ENCODE measurements at regions not wholly inside any gene's neighbourhood (a gene's known extent, or its start where the extent isn't known, plus 50 kb on each side); places are given as distances from the start of the nearest gene placed in this dataset.

DNA sequence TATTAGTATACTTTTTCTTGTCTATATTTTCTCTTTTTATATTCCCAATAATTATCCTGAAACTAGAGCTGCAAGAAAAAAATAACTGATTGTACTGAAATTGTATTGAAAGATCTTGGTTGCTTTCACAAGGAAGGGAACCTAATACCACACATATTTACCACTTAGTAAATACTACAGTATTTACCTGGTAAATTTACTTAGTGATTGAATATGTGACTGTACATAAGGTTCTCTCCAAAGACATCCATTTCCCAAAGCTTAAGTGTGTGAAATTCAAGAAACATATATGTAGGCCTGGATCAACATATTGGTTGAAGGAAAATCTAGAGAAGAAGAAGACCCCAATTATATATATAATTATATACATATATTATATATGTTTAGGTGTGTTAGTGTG, 1272.7 kb downstream of the C4orf33 start:
- Histone ChIP-seq H3K4me3 (ENCODE audit: low read depth, low read length) (no peak overlapping the region), H3K27ac (ENCODE audit: low read depth, low read length) (no peak overlapping the region), H3K27me3 (ENCODE audit: control insufficient read depth, insufficient read depth, low read length) (no peaks in the 10 kb centered on the region), H3K9me3 (ENCODE audit: control insufficient read depth, insufficient read depth, low read length) (no peaks in the 10 kb centered on the region), H3K36me3 (ENCODE audit: control insufficient read depth, insufficient read depth, low read length) (no peaks in the 10 kb centered on the region), H3K4me1 (ENCODE audit: control insufficient read depth, insufficient read depth, low read length) (no peaks in the 10 kb centered on the region)
- DNase-seq (ENCODE audit: low read depth in 4 of 6, low spot score in 6 of 6), result no peak

DNA sequence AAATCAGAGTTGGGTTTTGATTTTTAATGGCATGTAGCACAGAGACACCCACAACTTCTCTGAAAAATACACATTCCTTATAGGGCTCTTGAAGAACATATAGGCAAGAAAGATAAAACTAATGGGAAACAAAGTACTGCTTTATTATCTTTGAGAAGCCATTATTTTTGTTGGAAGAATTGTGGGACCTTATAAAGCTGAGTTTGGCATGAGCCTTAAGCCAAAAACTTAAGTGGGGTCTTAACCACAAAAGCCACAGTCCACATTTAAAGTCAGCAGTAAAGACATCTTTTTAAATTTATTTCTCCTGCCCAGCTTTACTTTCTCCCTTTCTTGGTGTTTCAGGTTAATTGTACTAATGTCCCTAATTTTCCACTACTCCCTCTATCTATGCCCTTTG, 1297.3 kb downstream of the C4orf33 start:
- Histone ChIP-seq H3K4me1 (ENCODE audit: control insufficient read depth, insufficient read depth, low read length) (no peaks in the 10 kb centered on the region), H3K27me3 (ENCODE audit: control insufficient read depth, insufficient read depth, low read length) (no peaks in the 10 kb centered on the region), H3K9me3 (ENCODE audit: control insufficient read depth, insufficient read depth, low read length) (no peaks in the 10 kb centered on the region), H3K4me3 (ENCODE audit: low read depth, low read length) (no peak overlapping the region), H3K27ac (ENCODE audit: low read depth, low read length) (no peak overlapping the region), H3K36me3 (ENCODE audit: control insufficient read depth, insufficient read depth, low read length) (no peaks in the 10 kb centered on the region)
- DNase-seq (ENCODE audit: low read depth in 4 of 6, low spot score in 6 of 6), result no peak

DNA sequence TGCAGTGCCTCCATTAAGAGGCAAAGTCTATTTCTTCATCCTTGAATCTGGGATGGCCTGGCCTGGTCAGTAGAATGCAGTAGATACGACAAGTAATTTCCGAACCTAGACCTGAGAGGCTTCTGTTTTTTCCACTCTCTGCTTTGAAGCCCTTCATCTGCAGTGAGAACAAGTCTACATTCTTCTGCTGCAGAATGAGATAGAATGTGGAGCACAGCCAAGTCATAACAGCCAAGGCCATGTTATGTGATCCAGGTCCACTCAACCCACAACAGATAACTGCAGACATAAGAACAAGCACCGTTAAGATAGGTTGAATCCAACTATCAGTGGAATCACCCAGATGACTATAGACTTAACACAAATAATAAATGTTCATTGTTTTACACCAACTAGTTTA, 1297.7 kb downstream of the C4orf33 start:
- no peaks in the 10 kb centered on the region for H3K4me1 ChIP-seq (ENCODE audit: control insufficient read depth, insufficient read depth, low read length)
- no peak for DNase-seq (ENCODE audit: low read depth in 4 of 6, low spot score in 6 of 6)
- no peaks in the 10 kb centered on the region for H3K36me3 ChIP-seq (ENCODE audit: control insufficient read depth, insufficient read depth, low read length)
- H3K27me3 ChIP-seq (ENCODE audit: control insufficient read depth, insufficient read depth, low read length), result no peaks in the 10 kb centered on the region
- no peak overlapping the region for H3K27ac ChIP-seq (ENCODE audit: low read depth, low read length)
- H3K9me3 ChIP-seq (ENCODE audit: control insufficient read depth, insufficient read depth, low read length), result no peaks in the 10 kb centered on the region
- H3K4me3 ChIP-seq (ENCODE audit: low read depth, low read length), result no peak overlapping the region
- WGBS (ENCODE audit: insufficient coverage), result 82% methylated on average over 2 of the region's 3 CpGs

DNA sequence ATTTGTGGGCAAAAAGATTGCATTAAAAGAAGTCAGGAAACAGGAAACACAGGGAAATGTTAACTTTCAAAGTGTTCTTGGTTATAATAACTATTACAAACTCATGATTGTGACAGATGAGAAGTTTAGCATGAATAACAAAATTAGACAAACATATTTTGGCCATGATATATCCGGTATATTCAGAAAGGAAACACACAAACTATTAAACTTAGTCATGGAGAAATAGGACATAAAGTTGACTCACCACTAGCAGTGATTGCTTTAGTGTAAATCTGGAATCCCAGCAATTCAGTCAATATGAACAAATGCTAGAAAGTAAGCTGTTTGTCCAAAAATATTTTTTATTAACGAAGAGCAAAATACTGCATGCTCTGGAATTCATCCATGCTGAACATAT, 1299.9 kb downstream of the C4orf33 start:
- no peaks in the 10 kb centered on the region for H3K9me3 ChIP-seq (ENCODE audit: control insufficient read depth, insufficient read depth, low read length)
- WGBS (ENCODE audit: insufficient coverage), result no CpG with 5 or more reads among the region's 2 CpGs
- H3K4me3 ChIP-seq (ENCODE audit: low read depth, low read length), result no peak overlapping the region
- no peaks in the 10 kb centered on the region for H3K36me3 ChIP-seq (ENCODE audit: control insufficient read depth, insufficient read depth, low read length)
- no peak overlapping the region for H3K27ac ChIP-seq (ENCODE audit: low read depth, low read length)
- H3K27me3 ChIP-seq (ENCODE audit: control insufficient read depth, insufficient read depth, low read length), result no peaks in the 10 kb centered on the region
- DNase-seq (ENCODE audit: low read depth in 4 of 6, low spot score in 6 of 6), result no peak
- H3K4me1 ChIP-seq (ENCODE audit: control insufficient read depth, insufficient read depth, low read length), result no peaks in the 10 kb centered on the region

DNA sequence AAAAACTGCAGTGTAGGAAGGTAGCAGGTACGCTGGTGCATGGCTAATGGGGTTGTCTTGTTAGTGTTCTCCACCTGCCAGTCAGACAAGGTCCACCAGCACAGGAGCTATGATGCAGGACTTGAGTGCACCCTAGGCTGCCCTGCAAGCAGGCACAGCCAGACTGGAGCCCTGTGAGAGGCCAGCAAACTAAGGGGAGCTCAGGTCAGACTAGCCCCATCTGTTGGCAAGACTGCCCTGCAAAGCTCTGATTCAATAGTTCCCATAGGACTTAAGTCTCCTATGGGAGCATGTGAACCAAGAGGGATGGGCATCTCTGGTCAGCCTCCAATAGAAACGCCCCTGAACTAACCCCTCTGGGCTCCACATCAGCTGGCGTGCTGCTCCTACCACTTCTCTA, 1307.3 kb downstream of the C4orf33 start:
- WGBS (ENCODE audit: insufficient coverage), result 56% methylated on average over 3 of the region's 3 CpGs
- no peaks in the 10 kb centered on the region for H3K27me3 ChIP-seq (ENCODE audit: control insufficient read depth, insufficient read depth, low read length)
- H3K4me1 ChIP-seq (ENCODE audit: control insufficient read depth, insufficient read depth, low read length), result no peaks in the 10 kb centered on the region
- H3K36me3 ChIP-seq (ENCODE audit: control insufficient read depth, insufficient read depth, low read length), result no peaks in the 10 kb centered on the region
- no peak overlapping the region for H3K4me3 ChIP-seq (ENCODE audit: low read depth, low read length)
- DNase-seq (ENCODE audit: low read depth in 4 of 6, low spot score in 6 of 6), result no peak
- no peaks in the 10 kb centered on the region for H3K9me3 ChIP-seq (ENCODE audit: control insufficient read depth, insufficient read depth, low read length)
- no peak overlapping the region for H3K27ac ChIP-seq (ENCODE audit: low read depth, low read length)

DNA sequence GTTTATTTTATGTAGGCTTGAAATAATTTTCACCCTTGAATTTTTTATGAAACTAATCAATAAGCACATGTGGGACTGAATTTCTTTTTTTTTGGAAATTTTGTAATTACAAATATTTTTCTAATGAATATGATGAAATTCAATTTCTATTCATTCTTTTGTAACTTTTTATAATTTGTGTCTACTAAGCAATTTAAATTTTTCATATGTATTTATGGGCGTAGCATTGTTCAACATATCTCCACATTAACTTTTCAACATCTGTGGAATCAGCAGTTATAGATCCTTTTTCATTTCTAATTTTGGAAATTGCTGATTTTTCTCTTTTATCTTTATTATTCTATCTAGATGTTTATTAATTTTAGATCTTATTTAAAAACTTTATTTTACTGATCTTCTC, 1320.3 kb downstream of the C4orf33 start:
- Histone ChIP-seq H3K36me3 (ENCODE audit: control insufficient read depth, insufficient read depth, low read length) (no peaks in the 10 kb centered on the region), H3K27me3 (ENCODE audit: control insufficient read depth, insufficient read depth, low read length) (no peaks in the 10 kb centered on the region), H3K4me1 (ENCODE audit: control insufficient read depth, insufficient read depth, low read length) (no peaks in the 10 kb centered on the region), H3K9me3 (ENCODE audit: control insufficient read depth, insufficient read depth, low read length) (no peaks in the 10 kb centered on the region), H3K27ac (ENCODE audit: low read depth, low read length) (no peak overlapping the region), H3K4me3 (ENCODE audit: low read depth, low read length) (no peak overlapping the region)
- DNase-seq (ENCODE audit: low read depth in 4 of 6, low spot score in 6 of 6), result no peak
- no CpG with 5 or more reads among the region's 1 CpG for WGBS (ENCODE audit: insufficient coverage)

DNA sequence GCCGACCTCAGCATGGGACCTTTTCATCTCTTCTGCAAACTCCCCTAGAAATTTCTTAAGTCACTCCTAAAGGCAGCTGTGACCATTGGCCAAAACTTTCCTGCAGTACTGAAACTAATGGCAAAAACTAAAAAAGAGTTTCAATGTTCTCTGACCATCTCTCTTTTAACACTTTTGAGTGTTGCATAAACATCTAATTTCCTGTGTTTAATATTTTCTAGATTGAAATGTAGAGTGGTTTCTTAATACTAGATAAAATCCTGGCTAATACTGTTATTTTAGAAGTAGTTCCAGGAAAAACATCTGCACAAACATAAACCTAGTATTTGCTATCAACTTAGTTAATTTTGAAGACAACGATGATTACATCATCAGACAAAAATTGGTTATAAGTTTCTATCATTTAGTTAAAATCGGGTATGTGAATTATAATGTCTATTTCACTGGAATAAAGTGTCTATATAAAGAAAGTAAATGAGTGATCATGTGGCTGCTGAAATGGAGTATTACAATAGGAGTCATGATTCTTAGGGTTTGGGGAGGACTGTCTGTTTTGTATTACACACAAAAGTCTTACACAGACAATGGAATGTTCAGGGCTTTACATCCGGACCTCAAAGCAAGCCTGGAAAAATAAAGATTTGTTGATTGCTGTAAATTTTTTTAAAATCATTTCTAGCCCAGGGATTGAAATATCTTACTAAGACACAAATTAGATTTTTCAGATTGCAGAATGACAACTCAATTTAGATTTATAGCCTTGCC, 1323.4 kb downstream of the C4orf33 start:
- Histone ChIP-seq H3K36me3 (ENCODE audit: control insufficient read depth, insufficient read depth, low read length) (no peaks in the 10 kb centered on the region), H3K4me1 (ENCODE audit: control insufficient read depth, insufficient read depth, low read length) (no peaks in the 10 kb centered on the region), H3K27me3 (ENCODE audit: control insufficient read depth, insufficient read depth, low read length) (no peaks in the 10 kb centered on the region), H3K9me3 (ENCODE audit: control insufficient read depth, insufficient read depth, low read length) (no peaks in the 10 kb centered on the region), H3K4me3 (ENCODE audit: low read depth, low read length) (no peak overlapping the region), H3K27ac (ENCODE audit: low read depth, low read length) (no peak overlapping the region)
- WGBS (ENCODE audit: insufficient coverage), result no CpG with 5 or more reads among the region's 4 CpGs
- DNase-seq (ENCODE audit: low read depth in 4 of 6, low spot score in 6 of 6), result no peak

DNA sequence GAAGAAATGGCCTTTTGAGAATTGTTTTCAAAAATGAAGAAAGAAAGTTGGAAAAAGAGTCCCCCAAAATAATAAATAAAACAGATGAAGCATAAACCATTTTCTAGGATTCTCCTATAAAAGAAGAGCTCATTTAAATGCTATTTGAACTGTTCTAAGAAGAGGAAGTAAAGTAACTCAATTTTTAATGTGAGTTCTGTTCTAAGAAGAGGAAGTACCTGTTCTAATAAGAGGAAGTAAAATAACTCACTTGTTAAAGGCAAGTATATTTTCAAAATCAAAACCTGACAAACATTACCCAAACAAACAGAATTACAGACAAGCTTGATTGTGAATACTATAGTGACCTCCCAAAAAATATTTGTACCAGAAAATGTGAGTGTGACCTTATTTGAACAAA, 1326.3 kb downstream of the C4orf33 start:
- no peak overlapping the region for H3K27ac ChIP-seq (ENCODE audit: low read depth, low read length)
- no peaks in the 10 kb centered on the region for H3K9me3 ChIP-seq (ENCODE audit: control insufficient read depth, insufficient read depth, low read length)
- no peak overlapping the region for H3K4me3 ChIP-seq (ENCODE audit: low read depth, low read length)
- no peaks in the 10 kb centered on the region for H3K4me1 ChIP-seq (ENCODE audit: control insufficient read depth, insufficient read depth, low read length)
- H3K27me3 ChIP-seq (ENCODE audit: control insufficient read depth, insufficient read depth, low read length), result no peaks in the 10 kb centered on the region
- no peak for DNase-seq (ENCODE audit: low read depth in 4 of 6, low spot score in 6 of 6)
- no peaks in the 10 kb centered on the region for H3K36me3 ChIP-seq (ENCODE audit: control insufficient read depth, insufficient read depth, low read length)

DNA sequence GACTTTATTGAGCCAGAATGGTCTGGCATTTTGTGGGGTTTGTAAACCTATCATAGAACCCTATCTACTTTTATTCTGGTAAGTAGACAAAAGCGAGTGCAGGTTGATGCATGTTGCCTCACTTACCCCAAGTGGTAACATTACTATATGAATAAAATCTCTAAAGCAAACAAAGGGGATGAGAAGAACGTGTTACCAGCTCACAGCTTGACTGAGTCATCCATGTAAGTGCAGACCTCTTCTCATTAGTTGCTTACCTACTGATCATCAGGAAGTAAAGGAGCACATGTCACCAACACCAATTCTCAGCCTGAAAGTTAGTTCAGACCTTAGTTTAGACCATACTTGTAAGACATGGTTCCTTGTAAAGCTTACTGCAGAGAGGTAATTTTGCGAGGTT, 1328.3 kb downstream of the C4orf33 start:
- Histone ChIP-seq H3K36me3 (ENCODE audit: control insufficient read depth, insufficient read depth, low read length) (no peaks in the 10 kb centered on the region), H3K27ac (ENCODE audit: low read depth, low read length) (no peak overlapping the region), H3K4me1 (ENCODE audit: control insufficient read depth, insufficient read depth, low read length) (no peaks in the 10 kb centered on the region), H3K9me3 (ENCODE audit: control insufficient read depth, insufficient read depth, low read length) (no peaks in the 10 kb centered on the region), H3K4me3 (ENCODE audit: low read depth, low read length) (no peak overlapping the region), H3K27me3 (ENCODE audit: control insufficient read depth, insufficient read depth, low read length) (no peaks in the 10 kb centered on the region)
- no peak for DNase-seq (ENCODE audit: low read depth in 4 of 6, low spot score in 6 of 6)
- 60% methylated on average over 1 of the region's 3 CpGs for WGBS (ENCODE audit: insufficient coverage)

DNA sequence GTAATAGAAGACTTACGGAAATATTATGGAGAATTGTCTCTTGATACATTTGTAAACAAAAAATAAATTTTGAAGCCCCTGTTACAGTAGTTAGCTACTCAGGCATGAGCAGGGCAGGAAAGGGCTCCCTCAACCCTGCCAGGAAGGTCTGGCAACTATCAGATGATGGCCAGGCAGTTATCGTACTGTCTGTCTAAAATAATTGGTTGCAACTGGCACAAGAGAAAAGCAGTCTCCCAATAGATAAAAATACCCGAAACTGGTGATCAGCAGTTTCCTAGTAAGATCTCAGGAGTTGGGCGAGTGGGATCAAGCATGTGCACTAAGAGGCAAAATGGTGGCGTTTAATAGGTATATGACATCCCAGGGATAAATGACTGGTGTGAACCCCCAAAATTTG, 1336.3 kb downstream of the C4orf33 start:
- Histone ChIP-seq H3K36me3 (ENCODE audit: control insufficient read depth, insufficient read depth, low read length) (no peaks in the 10 kb centered on the region), H3K27me3 (ENCODE audit: control insufficient read depth, insufficient read depth, low read length) (no peaks in the 10 kb centered on the region), H3K9me3 (ENCODE audit: control insufficient read depth, insufficient read depth, low read length) (no peaks in the 10 kb centered on the region), H3K4me1 (ENCODE audit: control insufficient read depth, insufficient read depth, low read length) (no peaks in the 10 kb centered on the region), H3K4me3 (ENCODE audit: low read depth, low read length) (no peak overlapping the region), H3K27ac (ENCODE audit: low read depth, low read length) (no peak overlapping the region)
- no peak for DNase-seq (ENCODE audit: low read depth in 4 of 6, low spot score in 6 of 6)
- 96% methylated on average over 4 of the region's 5 CpGs for WGBS (ENCODE audit: insufficient coverage)

Data from spinal cord (tissue), 9 donors.